ENCODE measurements at regions not wholly inside any gene's neighbourhood (a gene's known extent, or its start where the extent isn't known, plus 50 kb on each side); places are given as distances from the start of the nearest gene placed in this dataset.

DNA sequence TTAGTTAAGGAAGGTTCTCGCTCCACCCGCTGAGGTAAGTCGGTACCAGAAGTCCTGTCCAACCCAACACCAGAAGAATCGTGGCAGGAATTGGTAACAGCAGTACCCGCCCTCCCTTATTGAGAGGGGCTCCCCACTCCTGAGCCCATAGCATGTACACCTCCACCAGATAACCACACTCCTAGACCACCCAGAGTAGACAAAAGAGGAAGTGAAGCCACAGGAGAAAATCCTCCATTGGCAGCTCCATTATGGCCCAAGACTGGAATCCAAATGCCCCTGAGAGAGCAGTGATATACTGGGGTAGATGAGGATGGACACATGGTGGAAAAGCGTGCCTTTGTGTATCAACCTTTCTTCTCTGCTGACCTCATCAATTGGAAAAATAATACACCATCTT lies 106.1 kb upstream of the EPB41L4A start:
- no peak overlapping the region for H3K27ac ChIP-seq (replicated peaks in 1 of 4)
- WGBS = 96% methylated on average over 5 of the region's 6 CpGs
- DNase-seq (ENCODE audit: extremely low spot score) = no peak
- H3K27me3 ChIP-seq = no peaks in the 10 kb centered on the region
- no peak for TF ChIP-seq POLR2A (IDR thresholded peaks at IDR 0.05; ENCODE audit: low read depth)
- no peak for TF ChIP-seq POLR2AphosphoS5 (IDR thresholded peaks at IDR 0.05)
- TF ChIP-seq CTCF (IDR thresholded peaks at IDR 0.05) = no peak
- TF ChIP-seq EP300 (IDR thresholded peaks at IDR 0.05) = no peak
- no peaks in the 10 kb centered on the region for H3K36me3 ChIP-seq
- H3K4me3 ChIP-seq = no peak overlapping the region
- H3K4me1 ChIP-seq = no peaks in the 10 kb centered on the region
- intact Hi-C loops (cut with DNase I) = no loop called here
- H3K9me3 ChIP-seq = no peaks in the 10 kb centered on the region

GRCh38 chr5:112528928-112529327 lies 109.9 kb upstream of the EPB41L4A start:
- intact Hi-C loops (cut with DNase I) = no loop called here
- DNase-seq (ENCODE audit: extremely low spot score) = no peak
- no peak for TF ChIP-seq POLR2AphosphoS5 (IDR thresholded peaks at IDR 0.05)
- TF ChIP-seq EP300 (IDR thresholded peaks at IDR 0.05) = no peak
- no peak for TF ChIP-seq POLR2A (IDR thresholded peaks at IDR 0.05; ENCODE audit: low read depth)
- TF ChIP-seq CTCF (IDR thresholded peaks at IDR 0.05) = no peak
- H3K4me1 ChIP-seq = no peaks in the 10 kb centered on the region
- no peaks in the 10 kb centered on the region for H3K36me3 ChIP-seq
- H3K9me3 ChIP-seq = no peaks in the 10 kb centered on the region
- H3K27me3 ChIP-seq = no peaks in the 10 kb centered on the region
- H3K4me3 ChIP-seq = no peak overlapping the region
- H3K27ac ChIP-seq (replicated peaks in 1 of 4) = no peak overlapping the region
- 96% methylated on average over 5 of the region's 5 CpGs for WGBS

- no peaks in the 10 kb centered on the region for H3K9me3 ChIP-seq
- intact Hi-C loops (cut with DNase I) = no loop called here
- no peak for TF ChIP-seq POLR2A (IDR thresholded peaks at IDR 0.05; ENCODE audit: low read depth)
- peak in 1 of 3 experiments; percentile 22 for TF ChIP-seq CTCF (IDR thresholded peaks at IDR 0.05)
These were observed 110.4 kb upstream of the EPB41L4A start for GRCh38 chr5:112529525-112529924.

GRCh38 chr5:112532654-112533360 lies 113.7 kb upstream of the EPB41L4A start:
- WGBS = 81% methylated on average over 5 of the region's 5 CpGs
- Histone ChIP-seq H3K36me3 (no peaks in the 10 kb centered on the region), H3K9me3 (no peaks in the 10 kb centered on the region), H3K4me1 (no peaks in the 10 kb centered on the region), H3K4me3 (no peak overlapping the region), H3K27ac (replicated peaks in 1 of 4) (no peak overlapping the region), H3K27me3 (no peaks in the 10 kb centered on the region)
- intact Hi-C loops (cut with DNase I) = no loop called here
- no peak for TF ChIP-seq POLR2AphosphoS5 (IDR thresholded peaks at IDR 0.05)
- no peak for TF ChIP-seq POLR2A (IDR thresholded peaks at IDR 0.05; ENCODE audit: low read depth)
- no peak for TF ChIP-seq CTCF (IDR thresholded peaks at IDR 0.05)
- TF ChIP-seq EP300 (IDR thresholded peaks at IDR 0.05) = no peak
- DNase-seq (ENCODE audit: extremely low spot score) = peak; percentile 72

More at GRCh38 chr5:112529525-112529924, 110.4 kb upstream of the EPB41L4A start:
- Histone ChIP-seq H3K27ac (replicated peaks in 1 of 4) (no peak overlapping the region), H3K27me3 (no peaks in the 10 kb centered on the region), H3K36me3 (no peaks in the 10 kb centered on the region), H3K4me3 (no peak overlapping the region), H3K4me1 (no peaks in the 10 kb centered on the region)
- no peak for DNase-seq (ENCODE audit: extremely low spot score)
- WGBS = 52% methylated on average over 5 of the region's 5 CpGs

DNA sequence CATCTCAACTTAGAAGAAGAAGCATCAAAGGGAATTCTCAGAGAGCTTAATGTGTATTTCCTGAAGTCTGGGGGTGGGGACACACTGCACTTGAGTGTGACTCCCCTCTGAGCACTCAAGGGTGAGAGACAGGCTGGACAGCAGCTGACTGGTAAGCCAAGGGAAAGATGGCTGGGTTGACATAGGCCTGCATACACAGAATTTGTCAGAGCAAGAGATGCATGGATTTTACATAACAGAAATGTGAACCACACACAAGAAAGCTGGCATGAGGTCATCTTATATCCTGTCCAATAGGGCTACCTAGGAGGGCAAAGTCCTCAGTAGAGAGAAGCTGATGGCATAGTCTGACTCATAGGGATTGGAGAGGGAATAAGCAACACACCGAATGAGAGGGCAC lies 114.3 kb upstream of the EPB41L4A start:
- H3K4me1 ChIP-seq = no peaks in the 10 kb centered on the region
- 29% methylated on average over 1 of the region's 1 CpG for WGBS
- no peaks in the 10 kb centered on the region for H3K36me3 ChIP-seq
- no peak overlapping the region for H3K27ac ChIP-seq (replicated peaks in 1 of 4)
- intact Hi-C loops (cut with DNase I) = no loop called here
- no peak for TF ChIP-seq EP300 (IDR thresholded peaks at IDR 0.05)
- no peak for TF ChIP-seq POLR2A (IDR thresholded peaks at IDR 0.05; ENCODE audit: low read depth)
- no peak for TF ChIP-seq POLR2AphosphoS5 (IDR thresholded peaks at IDR 0.05)
- TF ChIP-seq CTCF (IDR thresholded peaks at IDR 0.05) = no peak
- peak; percentile 78 for DNase-seq (ENCODE audit: extremely low spot score)
- H3K4me3 ChIP-seq = no peak overlapping the region
- H3K27me3 ChIP-seq = no peaks in the 10 kb centered on the region
- H3K9me3 ChIP-seq = no peaks in the 10 kb centered on the region
